ENCODE measurements at regions not wholly inside any gene's neighbourhood (a gene's known extent, or its start where the extent isn't known, plus 50 kb on each side); places are given as distances from the start of the nearest gene placed in this dataset.
A peak's percentile ranks its signal among the peaks of the same experiment; 100 is the strongest.

DNA sequence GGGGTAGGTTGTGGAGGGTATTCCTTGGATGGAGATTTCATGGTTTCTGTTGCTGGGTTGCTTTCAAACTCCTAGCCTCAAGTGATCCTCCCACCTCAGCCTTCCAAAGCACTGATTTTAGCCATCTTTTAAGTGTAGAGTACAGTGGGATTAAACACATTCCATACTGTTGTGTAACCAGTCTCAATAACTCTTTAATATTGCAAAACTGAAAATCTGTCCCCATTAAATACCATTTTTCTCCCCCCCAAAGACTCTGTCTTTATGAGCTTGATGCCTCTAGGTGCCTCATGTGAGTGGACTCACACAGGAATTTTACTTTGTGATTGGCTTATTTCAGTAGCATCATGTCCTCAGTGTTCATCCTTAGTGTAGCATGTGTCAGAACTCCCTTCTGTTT is 74.7 kb upstream of the ATP10A start:
- Histone ChIP-seq H3K4me1 (replicated peaks; ENCODE audit: insufficient read depth) (no peaks in the 10 kb centered on the region), H3K9me2 (ENCODE audit: insufficient read depth) (no peaks in the 10 kb centered on the region), H3K4me3 (no peak overlapping the region), H3K79me2 (ENCODE audit: low read depth) (no peaks in the 10 kb centered on the region), H3K9me3 (ENCODE audit: insufficient read depth, low read depth) (no peaks in the 10 kb centered on the region), H2AFZ (no peak overlapping the region), H3K36me3 (ENCODE audit: low read depth) (no peaks in the 10 kb centered on the region), H3K4me2 (no peak overlapping the region), H3F3A (ENCODE audit: insufficient read depth, low read depth) (no peaks in the 10 kb centered on the region), H3K27ac (no peak overlapping the region), H3K27me3 (ENCODE audit: insufficient read depth, low read depth) (no peaks in the 10 kb centered on the region), H4K20me1 (ENCODE audit: insufficient read depth) (no peaks in the 10 kb centered on the region)
- CTCF ChIA-PET = no interaction called here
- BruUV-seq (replicated peaks) = no TSS peak
- no peak for DNase-seq
- intact Hi-C loops (cut with micrococcal nuclease; ENCODE audit: unreplicated experiment) = no loop called here
- no peak for TF ChIP-seq EZH2 (IDR thresholded peaks at IDR 0.05; ENCODE audit: low read depth)
- TF ChIP-seq, protein P1, sequence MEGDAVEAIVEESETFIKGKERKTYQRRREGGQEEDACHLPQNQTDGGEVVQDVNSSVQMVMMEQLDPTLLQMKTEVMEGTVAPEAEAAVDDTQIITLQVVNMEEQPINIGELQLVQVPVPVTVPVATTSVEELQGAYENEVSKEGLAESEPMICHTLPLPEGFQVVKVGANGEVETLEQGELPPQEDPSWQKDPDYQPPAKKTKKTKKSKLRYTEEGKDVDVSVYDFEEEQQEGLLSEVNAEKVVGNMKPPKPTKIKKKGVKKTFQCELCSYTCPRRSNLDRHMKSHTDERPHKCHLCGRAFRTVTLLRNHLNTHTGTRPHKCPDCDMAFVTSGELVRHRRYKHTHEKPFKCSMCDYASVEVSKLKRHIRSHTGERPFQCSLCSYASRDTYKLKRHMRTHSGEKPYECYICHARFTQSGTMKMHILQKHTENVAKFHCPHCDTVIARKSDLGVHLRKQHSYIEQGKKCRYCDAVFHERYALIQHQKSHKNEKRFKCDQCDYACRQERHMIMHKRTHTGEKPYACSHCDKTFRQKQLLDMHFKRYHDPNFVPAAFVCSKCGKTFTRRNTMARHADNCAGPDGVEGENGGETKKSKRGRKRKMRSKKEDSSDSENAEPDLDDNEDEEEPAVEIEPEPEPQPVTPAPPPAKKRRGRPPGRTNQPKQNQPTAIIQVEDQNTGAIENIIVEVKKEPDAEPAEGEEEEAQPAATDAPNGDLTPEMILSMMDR (conservative IDR thresholded peaks at IDR 0.05) = no peak
- POLR2A ChIA-PET (ENCODE audit: unreplicated experiment) = no interaction called here

DNA sequence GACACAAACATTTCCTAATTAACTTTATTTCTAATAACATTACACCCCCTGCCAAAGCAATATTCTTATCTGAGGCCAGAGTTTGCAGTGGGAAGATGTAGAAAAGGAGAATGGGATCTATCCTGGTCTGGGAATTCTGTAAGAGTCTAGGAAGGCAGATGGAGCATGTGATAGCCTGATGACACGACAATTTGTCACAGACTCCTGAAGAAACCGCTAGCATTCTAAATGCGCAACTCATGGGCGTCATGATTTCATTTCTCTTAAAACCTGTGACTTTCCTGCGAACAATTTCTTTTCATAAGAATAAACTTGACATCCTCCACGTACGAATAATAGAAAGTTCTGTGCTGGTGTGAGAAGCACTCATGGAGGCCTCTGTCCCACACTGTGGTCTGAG is 72.9 kb upstream of the ATP10A start:
- no TSS peak for BruUV-seq (replicated peaks)
- H3K79me2 ChIP-seq (ENCODE audit: low read depth) = no peaks in the 10 kb centered on the region
- intact Hi-C loops (cut with micrococcal nuclease; ENCODE audit: unreplicated experiment) = no loop called here

DNA sequence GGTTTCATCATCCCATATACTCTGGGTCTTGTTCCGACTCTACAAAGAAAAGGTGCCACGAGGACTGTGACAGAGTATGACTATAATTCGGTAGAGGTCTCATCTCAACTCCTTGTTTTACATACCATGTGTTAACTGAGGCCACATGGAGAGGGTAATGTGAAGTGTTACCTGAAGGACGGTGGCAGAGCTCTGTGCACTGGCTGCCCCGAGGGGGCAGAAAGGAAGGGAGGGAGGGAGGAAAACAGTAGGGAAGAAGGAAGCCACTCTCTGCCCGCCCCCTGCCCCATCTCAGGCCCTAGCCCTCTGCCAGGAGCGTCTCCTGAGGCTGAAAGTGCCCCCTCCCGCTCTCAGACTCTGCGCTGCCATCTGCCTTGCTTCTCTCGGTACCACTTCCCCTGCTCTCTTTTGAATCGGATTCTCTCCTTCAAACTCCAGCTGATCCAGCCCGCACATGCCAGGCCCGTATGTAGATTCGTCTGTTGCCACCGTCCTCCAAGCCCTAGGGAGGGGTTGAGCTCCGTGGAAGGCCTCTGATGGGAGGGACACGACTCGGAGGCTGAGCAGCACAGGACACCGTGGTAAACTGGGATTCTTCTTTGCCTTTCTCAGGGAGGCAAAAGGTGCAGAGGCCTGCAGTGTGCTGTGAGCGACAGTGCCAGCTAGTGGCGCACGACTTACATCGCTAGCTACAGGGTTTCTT is 70.5 kb upstream of the ATP10A start:
- Histone ChIP-seq H3K4me2 (0 out of 2 replicates have a peak overlapping the region, but pooled peaks have one; percentile 28), H3K4me1 (replicated peaks; ENCODE audit: insufficient read depth) (no peaks in the 10 kb centered on the region), H3K4me3 (no peak overlapping the region), H3K9me3 (ENCODE audit: insufficient read depth, low read depth) (no peaks in the 10 kb centered on the region), H3K79me2 (ENCODE audit: low read depth) (no peaks in the 10 kb centered on the region), H4K20me1 (ENCODE audit: insufficient read depth) (no peaks in the 10 kb centered on the region), H3K36me3 (ENCODE audit: low read depth) (no peaks in the 10 kb centered on the region), H3K9me2 (ENCODE audit: insufficient read depth) (no peaks in the 10 kb centered on the region), H2AFZ (no peak overlapping the region), H3K27me3 (ENCODE audit: insufficient read depth, low read depth) (no peaks in the 10 kb centered on the region), H3F3A (ENCODE audit: insufficient read depth, low read depth) (no peaks in the 10 kb centered on the region), H3K27ac (no peak overlapping the region)
- intact Hi-C loops (cut with micrococcal nuclease; ENCODE audit: unreplicated experiment) = no loop called here
- DNase-seq = no peak
- POLR2A ChIA-PET (ENCODE audit: unreplicated experiment) = no interaction called here
- BruUV-seq (replicated peaks) = no TSS peak
- TF ChIP-seq EZH2 (IDR thresholded peaks at IDR 0.05; ENCODE audit: low read depth) = no peak
- TF ChIP-seq, protein P1 (conservative IDR thresholded peaks at IDR 0.05) = peak; percentile 44; the same call in 1 of the 2 replicates
- CTCF ChIA-PET = no interaction called here

More for the DNA sequence above, 72.9 kb upstream of the ATP10A start:
- ChIA-PET CTCF (no interaction called here), POLR2A (ENCODE audit: unreplicated experiment) (no interaction called here)
- Histone ChIP-seq H3K4me2 (no peak overlapping the region), H3F3A (ENCODE audit: insufficient read depth, low read depth) (no peaks in the 10 kb centered on the region), H3K27ac (no peak overlapping the region), H3K36me3 (ENCODE audit: low read depth) (no peaks in the 10 kb centered on the region), H3K9me2 (ENCODE audit: insufficient read depth) (no peaks in the 10 kb centered on the region), H2AFZ (no peak overlapping the region), H3K4me3 (no peak overlapping the region), H3K27me3 (ENCODE audit: insufficient read depth, low read depth) (no peaks in the 10 kb centered on the region), H3K9me3 (ENCODE audit: insufficient read depth, low read depth) (no peaks in the 10 kb centered on the region), H4K20me1 (ENCODE audit: insufficient read depth) (no peaks in the 10 kb centered on the region), H3K4me1 (replicated peaks; ENCODE audit: insufficient read depth) (no peaks in the 10 kb centered on the region)
- TF ChIP-seq, protein P1 (conservative IDR thresholded peaks at IDR 0.05) = no peak
- TF ChIP-seq EZH2 (IDR thresholded peaks at IDR 0.05; ENCODE audit: low read depth) = no peak
- DNase-seq = no peak

All from PC-9 (cell line).